H1 (cell line): ENCODE measurements at regions not wholly inside any gene's neighbourhood (a gene's known extent, or its start where the extent isn't known, plus 50 kb on each side); places are given as distances from the start of the nearest gene placed in this dataset.

ENCODE experiments used
- CTCF ChIA-PET: fragments of 300-600 bp; sonication (Branson Sonifier 250); formaldehyde crosslinking; loops from one replicate; lab custom pipeline; 2021; ENCODE audit not compliant: partially characterized antibody; lab: Charles Lee
- POLR2A ChIA-PET: fragments of 300-600 bp; sonication (Branson Sonifier 250); formaldehyde crosslinking; loops from one replicate; lab custom pipeline; 2021; ENCODE audit warnings: inconsistent platforms; ENCODE audit not compliant: partially characterized antibody; lab: Charles Lee
- DNase-seq, 2 experiments: peaks; one replicate each; pipeline versions ENCODE4 v3.0.0 to v3.0.0-alpha.2; 2010 to 2022; ENCODE audit warnings: low spot score in 2 of 2, low read depth in 1 of 2, mixed read lengths in 1 of 2
- FAIRE-seq: peaks from 2 replicates; lab custom pipeline; 2011; peaks lifted over from hg19 to GRCh38; lab: Jason Lieb, UNC
- H2AFZ ChIP-seq: 2 replicates; pipeline ENCODE4 v1.8.1; 2012; ENCODE audit warnings: low read length, inconsistent platforms
- H2AK5ac ChIP-seq: 2 replicates; pipeline ENCODE4 v1.6.1; 2013; ENCODE audit warnings: low read depth, low read length
- H2BK120ac ChIP-seq: replicated peaks from 2 replicates; pipeline ENCODE3; 2013; ENCODE audit warnings: low read depth, low read length, inconsistent platforms
- H2BK12ac ChIP-seq: 2 replicates; pipeline ENCODE4 v1.6.1; 2013; ENCODE audit warnings: low read depth, low read length
- H2BK15ac ChIP-seq: 2 replicates; pipeline ENCODE4 v1.6.1; 2013; ENCODE audit warnings: low read length
- H2BK20ac ChIP-seq: 2 replicates; pipeline ENCODE4 v1.6.1; 2013; ENCODE audit warnings: low read length
- H2BK5ac ChIP-seq: 2 replicates; pipeline ENCODE4 v1.6.1; 2013; ENCODE audit warnings: low read depth, low read length
- H3K14ac ChIP-seq: 2 replicates; pipeline ENCODE4 v1.6.1; 2013; ENCODE audit warnings: inconsistent platforms; ENCODE audit not compliant: insufficient read length
- H3K18ac ChIP-seq: 2 replicates; pipeline ENCODE4 v1.6.1; 2013; ENCODE audit warnings: low read length; ENCODE audit errors: extremely low read depth
- H3K23ac ChIP-seq: 2 replicates; pipeline ENCODE4 v1.6.1; 2013; ENCODE audit warnings: inconsistent platforms; ENCODE audit not compliant: insufficient read length
- H3K23me2 ChIP-seq: 2 replicates; pipeline ENCODE4 v1.6.1; 2013; ENCODE audit warnings: low read depth, low read length
- H3K27ac ChIP-seq: 2 replicates; pipeline ENCODE4 v1.6.1; 2011; ENCODE audit warnings: low read depth, low read length, inconsistent platforms
- H3K27me3 ChIP-seq, 4 experiments: replicated peaks in 1 of 4; 1 replicate in 1 of 4; 2 replicates in 3 of 4; pipeline versions ENCODE4 v1.6.1 to v1.8.1; 2011 to 2013; ENCODE audit warnings: low read length in 3 of 4, mild to moderate bottlenecking in 3 of 4, inconsistent platforms in 2 of 4, mixed read lengths in 2 of 4, moderate library complexity in 1 of 4; ENCODE audit not compliant: control insufficient read depth in 3 of 4, insufficient read depth in 3 of 4; ENCODE audit errors: extremely low read depth in 1 of 4
- H3K36me3 ChIP-seq, 4 experiments: 2 replicates each; pipeline versions ENCODE4 v1.6.1 to v1.8.1; 2011 to 2013; ENCODE audit warnings: mild to moderate bottlenecking in 4 of 4, low read length in 3 of 4, moderate library complexity in 2 of 4, control low read depth in 1 of 4, inconsistent platforms in 1 of 4; ENCODE audit not compliant: insufficient read depth in 4 of 4, control insufficient read depth in 2 of 4
- H3K4ac ChIP-seq: replicated peaks from 2 replicates; pipeline ENCODE3; 2013; ENCODE audit warnings: low read length, low read depth, mixed read lengths, inconsistent platforms; ENCODE audit not compliant: insufficient read length
- H3K4me1 ChIP-seq, 4 experiments: replicated peaks in 1 of 4; 1 replicate in 1 of 4; 2 replicates in 3 of 4; pipeline versions ENCODE4 v1.6.1 to v1.8.1; 2011 to 2013; ENCODE audit warnings: low read length in 3 of 4, inconsistent platforms in 2 of 4, mixed read lengths in 1 of 4; ENCODE audit not compliant: insufficient read depth in 4 of 4, control insufficient read depth in 3 of 4
- H3K4me2 ChIP-seq, 2 experiments: 2 replicates each; pipeline versions ENCODE4 v1.6.1 to v1.8.1; 2011 to 2013; ENCODE audit warnings: low read depth in 2 of 2, low read length in 2 of 2, control low read depth in 1 of 2, inconsistent platforms in 1 of 2, mild to moderate bottlenecking in 1 of 2; ENCODE audit not compliant: insufficient read depth in 1 of 2
- H3K4me3 ChIP-seq, 4 experiments: fragments of 200-600, 300-600 bp in 1 of 4; sonication (generic), shearing (Covaris generic), sonication (Bioruptor Twin) in 1 of 4; 2 replicates each; pipeline versions ENCODE4 v1.5.1 to v1.8.1; 2011 to 2016; ENCODE audit warnings: low read length in 4 of 4, low read depth in 3 of 4, control low read depth in 2 of 4, inconsistent platforms in 2 of 4, mild to moderate bottlenecking in 2 of 4, mixed read lengths in 1 of 4, moderate library complexity in 1 of 4; ENCODE audit not compliant: insufficient read depth in 2 of 4; ENCODE audit errors: extremely low read depth in 1 of 4
- H3K56ac ChIP-seq: replicated peaks from 2 replicates; pipeline ENCODE3; 2013; ENCODE audit warnings: low read depth, mild to moderate bottlenecking, mixed read lengths, low read length, inconsistent platforms; ENCODE audit not compliant: insufficient read length
- H3K79me1 ChIP-seq: 2 replicates; pipeline ENCODE4 v1.6.1; 2013; ENCODE audit warnings: low read depth, low read length, control low read depth
- H3K79me2 ChIP-seq, 2 experiments: 2 replicates each; pipeline versions ENCODE4 v1.6.1 to v1.8.1; 2012 to 2013; ENCODE audit warnings: low read length in 2 of 2, mild to moderate bottlenecking in 2 of 2, inconsistent platforms in 1 of 2; ENCODE audit not compliant: insufficient read depth in 2 of 2, control insufficient read depth in 1 of 2
- H3K9ac ChIP-seq, 4 experiments: replicated peaks in 1 of 4; 1 replicate in 1 of 4; 2 replicates in 3 of 4; pipeline versions ENCODE4 v1.6.1 to v1.8.1; 2011 to 2013; ENCODE audit warnings: low read depth in 3 of 4, low read length in 3 of 4, control low read depth in 2 of 4, mild to moderate bottlenecking in 2 of 4, moderate library complexity in 2 of 4, inconsistent platforms in 1 of 4; ENCODE audit errors: extremely low read depth in 1 of 4
- H3K9me3 ChIP-seq, 2 experiments: 2 replicates each; pipeline versions ENCODE4 v1.6.1 to v1.8.1; 2012 to 2013; ENCODE audit warnings: mild to moderate bottlenecking in 2 of 2, moderate library complexity in 2 of 2, control low read depth in 1 of 2, inconsistent platforms in 1 of 2, low read depth in 1 of 2, low read length in 1 of 2, mixed read lengths in 1 of 2; ENCODE audit not compliant: insufficient read depth in 2 of 2
- H4K20me1 ChIP-seq, 2 experiments: replicated peaks in 1 of 2; 2 replicates each; pipeline versions ENCODE3 to v1.8.1; 2011 to 2013; ENCODE audit warnings: inconsistent platforms in 2 of 2, low read length in 2 of 2, mild to moderate bottlenecking in 1 of 2; ENCODE audit not compliant: insufficient read depth in 2 of 2, control insufficient read depth in 1 of 2
- H4K5ac ChIP-seq: 2 replicates; pipeline ENCODE4 v1.6.1; 2013; ENCODE audit warnings: low read length, low read depth, mixed read lengths, inconsistent platforms; ENCODE audit not compliant: insufficient read length
- H4K8ac ChIP-seq: 2 replicates; pipeline ENCODE4 v1.8.0; 2013; ENCODE audit warnings: mild to moderate bottlenecking, moderate library complexity, low read length, inconsistent platforms; ENCODE audit not compliant: insufficient read depth; ENCODE audit errors: extremely low read depth
- H4K91ac ChIP-seq: replicated peaks from 2 replicates; pipeline ENCODE3; 2013; ENCODE audit warnings: low read length, mixed read lengths, inconsistent platforms; ENCODE audit not compliant: insufficient read length
- RAD21 ChIP-seq, 2 experiments: IDR thresholded peaks in 1 of 2; conservative IDR thresholded peaks in 1 of 2; 2 replicates each; pipeline ENCODE4 v1.6.1; 2011; ENCODE audit warnings: low read depth in 2 of 2, low read length in 2 of 2, improper control_type of control experiment in 1 of 2, inconsistent platforms in 1 of 2, mild to moderate bottlenecking in 1 of 2, moderate library complexity in 1 of 2
- SRF ChIP-seq: IDR thresholded peaks from 2 replicates; pipeline ENCODE4 v1.6.1; 2011; ENCODE audit warnings: mild to moderate bottlenecking, low read depth, low read length, moderate library complexity
- WGBS, 2 experiments: shearing (Covaris generic) in 1 of 2; methylation state at CpG; one replicate each; pipeline versions ENCODE4 v1.1.6 to v1.1.7; 2013 to 2015; ENCODE audit warnings: low lambda C conversion rate in 2 of 2, mixed read lengths in 2 of 2, inconsistent platforms in 1 of 2, low coverage in 1 of 2, missing lambda C conversion rate in 1 of 2; ENCODE audit not compliant: insufficient replicate concordance in 2 of 2, insufficient coverage in 1 of 2, insufficient read length in 1 of 2; ENCODE audit errors: extremely low coverage in 1 of 2, missing lambda C conversion rate in 1 of 2; 5-methylcytosine and 5-hydroxymethylcytosine counted together

GRCh38 chr22:47786650-47787290 is 1024.3 kb downstream of the TBC1D22A start:
- Histone ChIP-seq H3K9me3 (no peaks in the 10 kb centered on the region), H2BK15ac (no peak overlapping the region), H3K36me3 (no peaks in the 10 kb centered on the region), H3K14ac (no peak overlapping the region), H3K4me2 (no peak overlapping the region), H4K91ac (no peak overlapping the region), H3K79me2 (no peaks in the 10 kb centered on the region), H4K8ac (no peak overlapping the region), H3K4me3 (no peak overlapping the region), H2BK5ac (no peak overlapping the region), H3K27ac (no peak overlapping the region), H3K18ac (no peak overlapping the region), H3K9ac (no peak overlapping the region), H2AK5ac (no peak overlapping the region), H2BK12ac (no peak overlapping the region), H3K4me1 (no peaks in the 10 kb centered on the region), H2BK120ac (no peak overlapping the region), H3K4ac (no peak overlapping the region), H3K23ac (no peak overlapping the region), H3K79me1 (no peaks in the 10 kb centered on the region), H4K20me1 (no peaks in the 10 kb centered on the region), H2AFZ (no peak overlapping the region), H3K27me3 (no peaks in the 10 kb centered on the region), H3K23me2 (no peaks in the 10 kb centered on the region), H3K56ac (no peak overlapping the region), H2BK20ac (no peak overlapping the region), H4K5ac (no peak overlapping the region)
- WGBS, 2 experiments, result 91% methylated on average over 12 of the region's 12 CpGs; no CpG with 5 or more reads in 1 of the 2 experiments
- CTCF ChIA-PET, result interaction anchor here (0.6 to 1.3 kb wide), 2 partner anchors 10 to 999 kb away, joined by 3 read pairs; no protein-coding TSS in a partner anchor
- POLR2A ChIA-PET, result no interaction called here
- no peak for TF ChIP-seq SRF
- 0 out of 4 replicates have a peak, but pooled peaks of 1 of the 2 experiments have one; percentile 4 for TF ChIP-seq RAD21 (IDR thresholded peaks at IDR 0.05 in 1 of 2, conservative IDR thresholded peaks at IDR 0.05 in 1 of 2; ENCODE audit: low read depth in 2 of 2, low read length in 2 of 2)
- FAIRE-seq (no peak), DNase-seq (peak in 1 of 2 experiments; percentile 16)
